ENCODE measurements at regions not wholly inside any gene's neighbourhood (a gene's known extent, or its start where the extent isn't known, plus 50 kb on each side); places are given as distances from the start of the nearest gene placed in this dataset.

GRCh38 chr3:152959307-152959706 lies 124.4 kb downstream of the P2RY1 start:
- TF ChIP-seq CTCF (IDR thresholded peaks at IDR 0.05): no peak

- TF ChIP-seq CTCF (IDR thresholded peaks at IDR 0.05): no peak
Measured at GRCh38 chr3:152960684-152961083, 125.8 kb downstream of the P2RY1 start.

GRCh38 chr3:152961323-152961722 lies 126.4 kb downstream of the P2RY1 start:
- peak; percentile 68 for TF ChIP-seq CTCF (IDR thresholded peaks at IDR 0.05)

GRCh38 chr3:152964911-152965609 lies 130.1 kb downstream of the P2RY1 start:
- no peak for TF ChIP-seq CTCF (IDR thresholded peaks at IDR 0.05)

GRCh38 chr3:152968388-152969024 lies 133.6 kb downstream of the P2RY1 start:
- no peak for TF ChIP-seq CTCF (IDR thresholded peaks at IDR 0.05)

- no peak for TF ChIP-seq CTCF (IDR thresholded peaks at IDR 0.05)
Measured at GRCh38 chr3:152969557-152970300, 134.8 kb downstream of the P2RY1 start.

- no peak for TF ChIP-seq CTCF (IDR thresholded peaks at IDR 0.05)
Measured at GRCh38 chr3:152970851-152971250, 135.9 kb downstream of the P2RY1 start.
